Esophagus (tissue), 2 donors: ENCODE measurements at regions not wholly inside any gene's neighbourhood (a gene's known extent, or its start where the extent isn't known, plus 50 kb on each side); places are given as distances from the start of the nearest gene placed in this dataset.

ENCODE experiments used
- H3K27ac ChIP-seq, 2 donors: one replicate each; pipeline ENCODE4 v1.5.1; 2013; ENCODE audit warnings: low read depth in 2 of 2, mild to moderate bottlenecking in 2 of 2, inconsistent platforms in 1 of 2, low read length in 1 of 2, moderate library complexity in 1 of 2
- H3K27me3 ChIP-seq, 2 donors: one replicate each; pipeline ENCODE4 v1.6.1; 2013; ENCODE audit warnings: low read length in 2 of 2, control low read depth in 1 of 2, mild to moderate bottlenecking in 1 of 2; ENCODE audit not compliant: insufficient read depth in 2 of 2, control insufficient read depth in 1 of 2
- H3K36me3 ChIP-seq, 2 donors: one replicate each; pipeline ENCODE4 v1.6.1; 2013; ENCODE audit warnings: low read length in 1 of 2; ENCODE audit not compliant: control insufficient read depth in 2 of 2, insufficient read depth in 2 of 2
- H3K4me1 ChIP-seq, 2 donors: one replicate each; pipeline ENCODE4 v1.6.1; 2013; ENCODE audit warnings: low read length in 1 of 2; ENCODE audit not compliant: control insufficient read depth in 2 of 2, insufficient read depth in 2 of 2
- H3K4me3 ChIP-seq, 2 donors: one replicate each; pipeline ENCODE4 v1.5.1; 2013; ENCODE audit warnings: low read length in 2 of 2, mild to moderate bottlenecking in 2 of 2, low read depth in 1 of 2, moderate library complexity in 1 of 2
- H3K9me3 ChIP-seq, 2 donors: one replicate each; pipeline ENCODE4 v1.6.1; 2013; ENCODE audit warnings: mild to moderate bottlenecking in 2 of 2, low read depth in 1 of 2, low read length in 1 of 2, moderate library complexity in 1 of 2; ENCODE audit not compliant: control insufficient read depth in 2 of 2, insufficient read depth in 1 of 2
- whole genome bisulfite sequencing, 2 donors: extraction: QIAGEN DNeasy Blood & Tissue Kit; methylation state at CpG; one replicate each; pipeline ENCODE4 v1.1.7; 2013; 5-methylcytosine and 5-hydroxymethylcytosine counted together
- donor health status: healthy with polysubstance abuse.
- donor health status: Bipolar disorder and iron deficiency.

GRCh38 chr9:80605129-80605528 lies 1033.4 kb downstream of the TLE4 start:
- Histone ChIP-seq H3K4me1 (no peaks in the 10 kb centered on the region), H3K9me3 (no peaks in the 10 kb centered on the region), H3K27ac (no peak overlapping the region), H3K4me3 (no peak overlapping the region), H3K27me3 (no peaks in the 10 kb centered on the region), H3K36me3 (no peaks in the 10 kb centered on the region)
- 31 to 39% methylated on average over 2 of the region's 2 CpGs for WGBS, 2 donors

GRCh38 chr9:80602291-80602690 lies 1030.5 kb downstream of the TLE4 start:
- Histone ChIP-seq H3K4me1 (no peaks in the 10 kb centered on the region), H3K27ac (no peak overlapping the region), H3K27me3 (no peaks in the 10 kb centered on the region), H3K9me3 (no peaks in the 10 kb centered on the region), H3K36me3 (no peaks in the 10 kb centered on the region), H3K4me3 (no peak overlapping the region)
- 73 to 80% methylated on average over 5 of the region's 5 CpGs for WGBS, 2 donors

- no peak overlapping the region for H3K4me3 ChIP-seq
- H3K36me3 ChIP-seq: no peaks in the 10 kb centered on the region
- H3K4me1 ChIP-seq: no peaks in the 10 kb centered on the region
Observed at GRCh38 chr9:80596579-80596978, 1024.8 kb downstream of the TLE4 start.

GRCh38 chr9:80595192-80595591 lies 1023.4 kb downstream of the TLE4 start:
- Histone ChIP-seq H3K4me1 (no peaks in the 10 kb centered on the region), H3K27me3 (no peaks in the 10 kb centered on the region), H3K27ac (no peak overlapping the region), H3K4me3 (no peak overlapping the region), H3K9me3 (no peaks in the 10 kb centered on the region), H3K36me3 (no peaks in the 10 kb centered on the region)
- 96% methylated on average over 4 of the region's 4 CpGs for WGBS, 2 donors

More at GRCh38 chr9:80596579-80596978, 1024.8 kb downstream of the TLE4 start:
- H3K27me3 ChIP-seq: no peaks in the 10 kb centered on the region
- H3K9me3 ChIP-seq: no peaks in the 10 kb centered on the region
- H3K27ac ChIP-seq: no peak overlapping the region

GRCh38 chr9:80592413-80592812 lies 1020.6 kb downstream of the TLE4 start:
- H3K36me3 ChIP-seq: no peaks in the 10 kb centered on the region
- no peaks in the 10 kb centered on the region for H3K4me1 ChIP-seq
- H3K27me3 ChIP-seq: no peaks in the 10 kb centered on the region
- no peak overlapping the region for H3K27ac ChIP-seq
- H3K9me3 ChIP-seq: no peaks in the 10 kb centered on the region
- no peak overlapping the region for H3K4me3 ChIP-seq

- Histone ChIP-seq H3K4me1 (no peaks in the 10 kb centered on the region), H3K27me3 (no peaks in the 10 kb centered on the region), H3K9me3 (no peaks in the 10 kb centered on the region), H3K27ac (no peak overlapping the region), H3K36me3 (no peaks in the 10 kb centered on the region), H3K4me3 (no peak overlapping the region)
- WGBS, 2 donors: 69 to 90% methylated on average over 1 of the region's 1 CpG
Observed at GRCh38 chr9:80586786-80587330, 1015.1 kb downstream of the TLE4 start.

- H3K4me3 ChIP-seq: no peak overlapping the region
- H3K27ac ChIP-seq: no peak overlapping the region
- H3K4me1 ChIP-seq: no peaks in the 10 kb centered on the region
- H3K36me3 ChIP-seq: no peaks in the 10 kb centered on the region
- no peaks in the 10 kb centered on the region for H3K9me3 ChIP-seq
- no peaks in the 10 kb centered on the region for H3K27me3 ChIP-seq
- 68 to 81% methylated on average over 3 of the region's 3 CpGs for WGBS, 2 donors
Observed at GRCh38 chr9:80571953-80572352, 1000.2 kb downstream of the TLE4 start.

- Histone ChIP-seq H3K9me3 (no peaks in the 10 kb centered on the region), H3K4me1 (no peaks in the 10 kb centered on the region), H3K27me3 (no peaks in the 10 kb centered on the region), H3K4me3 (no peak overlapping the region), H3K36me3 (no peaks in the 10 kb centered on the region), H3K27ac (no peak overlapping the region)
- 57 to 59% methylated on average over 1 of the region's 1 CpG for WGBS, 2 donors
Observed at GRCh38 chr9:80569236-80569635, 997.5 kb downstream of the TLE4 start.

- no peak overlapping the region for H3K4me3 ChIP-seq
- 50 to 57% methylated on average over 2 of the region's 2 CpGs for WGBS, 2 donors
- no peaks in the 10 kb centered on the region for H3K36me3 ChIP-seq
- no peak overlapping the region for H3K27ac ChIP-seq
- no peaks in the 10 kb centered on the region for H3K9me3 ChIP-seq
- H3K27me3 ChIP-seq: no peaks in the 10 kb centered on the region
- H3K4me1 ChIP-seq: no peaks in the 10 kb centered on the region
Observed at GRCh38 chr9:80561526-80561925, 989.8 kb downstream of the TLE4 start.

- no peak overlapping the region for H3K4me3 ChIP-seq
- no peaks in the 10 kb centered on the region for H3K4me1 ChIP-seq
- H3K9me3 ChIP-seq: no peaks in the 10 kb centered on the region
- no peaks in the 10 kb centered on the region for H3K27me3 ChIP-seq
- 74 to 78% methylated on average over 2 of the region's 2 CpGs for WGBS, 2 donors
- H3K36me3 ChIP-seq: no peaks in the 10 kb centered on the region
- H3K27ac ChIP-seq: no peak overlapping the region
Observed at GRCh38 chr9:80560976-80561375, 989.2 kb downstream of the TLE4 start.
